GM23338 (cell line): ENCODE measurements at regions not wholly inside any gene's neighbourhood (a gene's known extent, or its start where the extent isn't known, plus 50 kb on each side); places are given as distances from the start of the nearest gene placed in this dataset.

ENCODE experiments used
- ATAC-seq: fragments of 200-7000 bp; cut with Tn5 transposase; 3 replicates; pipeline ENCODE4 v1.9.1; 2020
- DNase-seq: peaks from one replicate; pipeline ENCODE4 v3.0.0-alpha.2; 2015; ENCODE audit warnings: low spot score
- H2AFZ ChIP-seq: fragments of 200-600 bp; sonication (generic); 2 replicates; pipeline ENCODE4 v1.8.0; 2016; ENCODE audit warnings: antibody characterized with exemption, mild to moderate bottlenecking, moderate library complexity
- H3F3A ChIP-seq: fragments of 200-600 bp; sonication (generic); replicated peaks from 2 replicates; pipeline ENCODE4 v1.8.0; 2017; ENCODE audit warnings: antibody characterized with exemption, mixed run types, low read depth
- H3K27ac ChIP-seq: fragments of 200-600 bp; sonication (generic); 2 replicates; pipeline ENCODE4 v1.6.1; 2016; ENCODE audit warnings: low read depth
- H3K27me3 ChIP-seq: fragments of 200-600 bp; sonication (generic); 2 replicates; pipeline ENCODE4 v1.8.0; 2016; ENCODE audit warnings: mild to moderate bottlenecking, mixed run types, moderate library complexity; ENCODE audit not compliant: insufficient read depth
- H3K36me3 ChIP-seq: fragments of 200-600 bp; sonication (generic); 2 replicates; pipeline ENCODE4 v1.8.0; 2016; ENCODE audit warnings: mild to moderate bottlenecking; ENCODE audit not compliant: insufficient read depth
- H3K4me1 ChIP-seq: fragments of 200-600 bp; sonication (generic); 2 replicates; pipeline ENCODE4 v1.8.0; 2016; ENCODE audit warnings: mild to moderate bottlenecking, moderate library complexity; ENCODE audit not compliant: insufficient read depth
- H3K4me2 ChIP-seq: fragments of 200-600 bp; sonication (generic); 2 replicates; pipeline ENCODE4 v1.7.1; 2017; ENCODE audit warnings: mixed run types
- H3K4me3 ChIP-seq: fragments of 200-600 bp; sonication (generic); 2 replicates; pipeline ENCODE4 v1.6.1; 2016; ENCODE audit warnings: mixed run types
- H3K79me2 ChIP-seq: fragments of 200-600 bp; sonication (generic); replicated peaks from 2 replicates; pipeline ENCODE4 v1.8.0; 2017; ENCODE audit warnings: mild to moderate bottlenecking; ENCODE audit not compliant: insufficient read depth
- H3K9me2 ChIP-seq: fragments of 200-600 bp; sonication (generic); 2 replicates; pipeline ENCODE4 v1.8.0; 2017; ENCODE audit not compliant: insufficient read depth
- H4K20me1 ChIP-seq: fragments of 200-600 bp; sonication (generic); replicated peaks from 2 replicates; pipeline ENCODE4 v1.8.0; 2017; ENCODE audit warnings: mild to moderate bottlenecking; ENCODE audit not compliant: insufficient read depth
- H3K27ac Mint-ChIP-seq: 2 replicates; pipeline ENCODE4 v1.8.0; 2020; ENCODE audit warnings: inconsistent platforms, mild to moderate bottlenecking, moderate library complexity, mixed read lengths
- H3K27me3 Mint-ChIP-seq: 3 replicates; pipeline ENCODE4 v1.8.0; 2022; ENCODE audit warnings: low read depth, mild to moderate bottlenecking, moderate library complexity, mixed read lengths, inconsistent platforms; ENCODE audit not compliant: insufficient read depth, poor library complexity
- H3K36me3 Mint-ChIP-seq: 3 replicates; pipeline ENCODE4 v1.8.0; 2021; ENCODE audit warnings: low read depth, mild to moderate bottlenecking, inconsistent platforms, moderate library complexity, mixed read lengths
- H3K4me1 Mint-ChIP-seq: 3 replicates; pipeline ENCODE4 v1.8.0; 2020; ENCODE audit warnings: mild to moderate bottlenecking, inconsistent platforms, mixed read lengths
- H3K4me3 Mint-ChIP-seq: 3 replicates; pipeline ENCODE4 v1.8.0; 2021; ENCODE audit warnings: moderate library complexity, mild to moderate bottlenecking, inconsistent platforms, mixed read lengths
- H3K9me3 Mint-ChIP-seq: 3 replicates; pipeline ENCODE4 v1.8.0; 2020; ENCODE audit warnings: moderate library complexity, mild to moderate bottlenecking, inconsistent platforms, mixed read lengths
- CREB1 ChIP-seq: fragments of 250-450 bp; sonication (Bioruptor Pico); IDR thresholded peaks from 2 replicates; pipeline ENCODE4 v1.5.0; 2020; ENCODE audit warnings: low read depth, mild to moderate bottlenecking, moderate library complexity
- ETS1 ChIP-seq: IDR thresholded peaks from 2 replicates; pipeline ENCODE4 v1.6.1; 2016; ENCODE audit warnings: antibody characterized with exemption
- EZH2 ChIP-seq: fragments of 200-600 bp; sonication (generic); IDR thresholded peaks from one replicate; pipeline ENCODE4 v1.8.0; 2017; ENCODE audit warnings: antibody characterized with exemption, mild to moderate bottlenecking, low read depth; ENCODE audit not compliant: unreplicated experiment
- EZH2phosphoT487 ChIP-seq: fragments of 200-600 bp; sonication (generic); IDR thresholded peaks from one replicate; pipeline ENCODE4 v1.8.1; 2018; ENCODE audit warnings: antibody characterized with exemption; ENCODE audit not compliant: unreplicated experiment
- JUNB ChIP-seq: IDR thresholded peaks from one replicate; pipeline ENCODE4 v1.6.1; 2016; ENCODE audit warnings: antibody characterized with exemption; ENCODE audit not compliant: unreplicated experiment
- NANOG ChIP-seq: IDR thresholded peaks from 2 replicates; pipeline ENCODE4 v1.6.1; 2016; ENCODE audit warnings: antibody characterized with exemption, borderline replicate concordance
- POLR2AphosphoS5 ChIP-seq: IDR thresholded peaks from 2 replicates; pipeline ENCODE4 v1.6.1; 2016; ENCODE audit warnings: antibody characterized with exemption, low read depth
- REST ChIP-seq: IDR thresholded peaks from one replicate; pipeline ENCODE4 v1.6.1; 2018; ENCODE audit warnings: antibody characterized with exemption; ENCODE audit not compliant: unreplicated experiment
- STAT1 ChIP-seq: IDR thresholded peaks from one replicate; pipeline ENCODE4 v1.6.1; 2016; ENCODE audit warnings: antibody characterized with exemption; ENCODE audit not compliant: unreplicated experiment
- ZNF114 ChIP-seq: fragments of 250-450 bp; sonication (Bioruptor Pico); IDR thresholded peaks from 2 replicates; pipeline ENCODE4 v1.5.0; 2020; ENCODE audit warnings: mild to moderate bottlenecking, moderate library complexity
- ZNF331 ChIP-seq: fragments of 250-450 bp; sonication (Bioruptor Pico); IDR thresholded peaks from 2 replicates; pipeline ENCODE4 v1.5.0; 2020; ENCODE audit warnings: low read depth, mild to moderate bottlenecking, moderate library complexity
- ZNF462 ChIP-seq: fragments of 250-450 bp; sonication (Bioruptor Pico); IDR thresholded peaks from 2 replicates; pipeline ENCODE4 v1.5.0; 2020; ENCODE audit warnings: mild to moderate bottlenecking, moderate library complexity
- TF ChIP-seq, protein P1 (sequence below), 2 experiments: fragments of 200-600 bp in 1 of 2; sonication (generic) in 1 of 2; conservative IDR thresholded peaks; 2 replicates each; pipeline versions ENCODE4 v1.5.1 to v1.6.1; 2016 to 2017; ENCODE audit warnings: antibody characterized with exemption in 2 of 2, low read depth in 2 of 2, mild to moderate bottlenecking in 2 of 2, moderate library complexity in 1 of 2

GRCh38 chrX:144075432-144075831 is 191.6 kb downstream of the UBE2NL start:
- Mint-ChIP-seq H3K9me3 (peaks cover 49% of the 10 kb centered on the region), H3K27me3 (peaks cover 2% of the 10 kb centered on the region), H3K4me3 (no peak overlapping the region), H3K36me3 (no peaks in the 10 kb centered on the region), H3K4me1 (no peaks in the 10 kb centered on the region), H3K27ac (no peak overlapping the region)
- H3K36me3 ChIP-seq = no peaks in the 10 kb centered on the region
- H3K79me2 ChIP-seq = no peaks in the 10 kb centered on the region
- no peaks in the 10 kb centered on the region for H3F3A ChIP-seq
- H3K9me2 ChIP-seq = no peaks in the 10 kb centered on the region
- H3K4me3 ChIP-seq = no peak overlapping the region
- no peaks in the 10 kb centered on the region for H3K4me1 ChIP-seq
- DNase-seq = no peak
- no peak overlapping the region for H3K4me2 ChIP-seq
- TF ChIP-seq REST (no peak), ETS1 (no peak), ZNF331 (CRISPR knock-in tag) (no peak), NANOG (no peak), ZNF114 (no peak), POLR2AphosphoS5 (no peak), ZNF462 (CRISPR knock-in tag) (no peak), JUNB (no peak), EZH2phosphoT487 (no peak), EZH2 (no peak), STAT1 (no peak), CREB1 (CRISPR knock-in tag) (no peak)
- TF ChIP-seq, protein P1, sequence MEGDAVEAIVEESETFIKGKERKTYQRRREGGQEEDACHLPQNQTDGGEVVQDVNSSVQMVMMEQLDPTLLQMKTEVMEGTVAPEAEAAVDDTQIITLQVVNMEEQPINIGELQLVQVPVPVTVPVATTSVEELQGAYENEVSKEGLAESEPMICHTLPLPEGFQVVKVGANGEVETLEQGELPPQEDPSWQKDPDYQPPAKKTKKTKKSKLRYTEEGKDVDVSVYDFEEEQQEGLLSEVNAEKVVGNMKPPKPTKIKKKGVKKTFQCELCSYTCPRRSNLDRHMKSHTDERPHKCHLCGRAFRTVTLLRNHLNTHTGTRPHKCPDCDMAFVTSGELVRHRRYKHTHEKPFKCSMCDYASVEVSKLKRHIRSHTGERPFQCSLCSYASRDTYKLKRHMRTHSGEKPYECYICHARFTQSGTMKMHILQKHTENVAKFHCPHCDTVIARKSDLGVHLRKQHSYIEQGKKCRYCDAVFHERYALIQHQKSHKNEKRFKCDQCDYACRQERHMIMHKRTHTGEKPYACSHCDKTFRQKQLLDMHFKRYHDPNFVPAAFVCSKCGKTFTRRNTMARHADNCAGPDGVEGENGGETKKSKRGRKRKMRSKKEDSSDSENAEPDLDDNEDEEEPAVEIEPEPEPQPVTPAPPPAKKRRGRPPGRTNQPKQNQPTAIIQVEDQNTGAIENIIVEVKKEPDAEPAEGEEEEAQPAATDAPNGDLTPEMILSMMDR (conservative IDR thresholded peaks at IDR 0.05; ENCODE audit: low read depth in 2 of 2) = no peak
- ATAC-seq = no peak
- H4K20me1 ChIP-seq = no peaks in the 10 kb centered on the region
- H3K27me3 ChIP-seq = no peaks in the 10 kb centered on the region
- no peak overlapping the region for H2AFZ ChIP-seq
- no peak overlapping the region for H3K27ac ChIP-seq
